CD14-positive monocyte (primary cell): ENCODE measurements at regions not wholly inside any gene's neighbourhood (a gene's known extent, or its start where the extent isn't known, plus 50 kb on each side); places are given as distances from the start of the nearest gene placed in this dataset.

ENCODE experiments used
- DNase-seq, 3 donors: peaks; one replicate each; pipeline ENCODE4 v3.0.0-alpha.2; 2011 to 2022
- H2AFZ ChIP-seq: 2 replicates; pipeline ENCODE4 v1.6.0; 2012; ENCODE audit warnings: mild to moderate bottlenecking, low read depth, low read length, inconsistent platforms; ENCODE audit not compliant: insufficient read depth, poor library complexity, severe bottlenecking
- H3K27ac ChIP-seq, 2 donors: 1 replicate in 1 of 2; 2 replicates in 1 of 2; pipeline ENCODE4 v1.5.1; 2012 to 2013; ENCODE audit warnings: low read length in 2 of 2, control low read depth in 1 of 2, inconsistent platforms in 1 of 2, low read depth in 1 of 2, mild to moderate bottlenecking in 1 of 2
- H3K27me3 ChIP-seq, 2 donors: one replicate each; pipeline versions ENCODE4 v1.6.0 to v1.6.1; 2011 to 2013; ENCODE audit warnings: low read length in 2 of 2; ENCODE audit not compliant: control insufficient read depth in 2 of 2, insufficient read depth in 2 of 2
- H3K36me3 ChIP-seq, 2 donors: replicated peaks in 1 of 2; 1 replicate in 1 of 2; 2 replicates in 1 of 2; pipeline versions ENCODE4 v1.5.1 to v1.6.1; 2012 to 2013; ENCODE audit warnings: low read length in 2 of 2, control low read depth in 1 of 2, inconsistent platforms in 1 of 2, mild to moderate bottlenecking in 1 of 2; ENCODE audit not compliant: insufficient read depth in 2 of 2, control insufficient read depth in 1 of 2
- H3K4me1 ChIP-seq, 2 donors: 1 replicate in 1 of 2; 2 replicates in 1 of 2; pipeline versions ENCODE4 v1.5.1 to v1.6.1; 2012 to 2013; ENCODE audit warnings: low read length in 2 of 2, control low read depth in 1 of 2, inconsistent platforms in 1 of 2, mild to moderate bottlenecking in 1 of 2, moderate library complexity in 1 of 2; ENCODE audit not compliant: insufficient read depth in 2 of 2, control insufficient read depth in 1 of 2
- H3K4me2 ChIP-seq: replicated peaks from 2 replicates; pipeline ENCODE3; 2012; ENCODE audit warnings: low read length, moderate library complexity, mild to moderate bottlenecking; ENCODE audit not compliant: poor library complexity, severe bottlenecking; ENCODE audit errors: extremely low read depth
- H3K4me3 ChIP-seq, 3 experiments: fragments of 200-600 bp in 1 of 3; sonication (generic) in 1 of 3; replicated peaks in 1 of 3; 1 replicate in 2 of 3; 2 replicates in 1 of 3; pipeline ENCODE4 v1.5.1; 2011 to 2013; ENCODE audit warnings: low read length in 3 of 3, mild to moderate bottlenecking in 3 of 3, control low read depth in 2 of 3, low read depth in 2 of 3, inconsistent platforms in 1 of 3, moderate library complexity in 1 of 3
- H3K79me2 ChIP-seq: 2 replicates; pipeline ENCODE4 v1.6.0; 2012; ENCODE audit warnings: mild to moderate bottlenecking, control low read depth, inconsistent platforms, low read length, moderate library complexity; ENCODE audit not compliant: insufficient read depth
- H3K9ac ChIP-seq: 2 replicates; pipeline ENCODE4 v1.6.0; 2017; ENCODE audit warnings: low read length, mild to moderate bottlenecking; ENCODE audit not compliant: insufficient read depth, poor library complexity, severe bottlenecking
- H3K9me3 ChIP-seq, 2 donors: replicated peaks in 1 of 2; 1 replicate in 1 of 2; 2 replicates in 1 of 2; pipeline versions ENCODE4 v1.5.1 to v1.6.1; 2012 to 2013; ENCODE audit warnings: low read length in 2 of 2, control low read depth in 1 of 2; ENCODE audit not compliant: control insufficient read depth in 1 of 2, insufficient read depth in 1 of 2
- H4K20me1 ChIP-seq: 2 replicates; pipeline ENCODE4 v1.6.0; 2012; ENCODE audit warnings: mild to moderate bottlenecking, low read length, control low read depth, moderate library complexity; ENCODE audit not compliant: insufficient read depth
- H3K27ac Mint-ChIP-seq, 7 donors: one replicate each; pipeline ENCODE4 v1.8.0; 2020; ENCODE audit warnings: mild to moderate bottlenecking in 7 of 7, mixed read lengths in 7 of 7, moderate library complexity in 6 of 7, inconsistent platforms in 2 of 7
- H3K27me3 Mint-ChIP-seq, 3 donors: one replicate each; pipeline ENCODE4 v1.8.0; 2021 to 2022; ENCODE audit warnings: low read depth in 3 of 3, mild to moderate bottlenecking in 3 of 3, mixed read lengths in 3 of 3, moderate library complexity in 3 of 3, inconsistent platforms in 1 of 3
- H3K36me3 Mint-ChIP-seq, 2 donors: one replicate each; pipeline ENCODE4 v1.8.0; 2020; ENCODE audit warnings: mixed read lengths in 2 of 2, inconsistent platforms in 1 of 2, mild to moderate bottlenecking in 1 of 2
- H3K4me1 Mint-ChIP-seq: one replicate; pipeline ENCODE4 v1.8.0; 2020; ENCODE audit warnings: mild to moderate bottlenecking, mixed read lengths
- H3K4me3 Mint-ChIP-seq, 2 donors: one replicate each; pipeline ENCODE4 v1.8.0; 2020; ENCODE audit warnings: mild to moderate bottlenecking in 2 of 2, mixed read lengths in 2 of 2, moderate library complexity in 1 of 2
- H3K9me3 Mint-ChIP-seq, 7 donors: one replicate each; pipeline ENCODE4 v1.8.0; 2020 to 2022; ENCODE audit warnings: mixed read lengths in 7 of 7, mild to moderate bottlenecking in 6 of 7, moderate library complexity in 6 of 7, inconsistent platforms in 2 of 7
- WGBS: methylation state at CpG from one replicate; pipeline ENCODE4 v1.1.5; 2013; ENCODE audit warnings: missing lambda C conversion rate; ENCODE audit not compliant: insufficient coverage; 5-methylcytosine and 5-hydroxymethylcytosine counted together
- intact Hi-C, 2 donors: fragments of 100-400 bp; cut with micrococcal nuclease; formaldehyde crosslinking; loops; one replicate each; pipeline versions ENCODE4 v1.15.0 to v1.15.1; 2023
- TF ChIP-seq, protein P1 (sequence below): fragments of 200-600 bp; IDR thresholded peaks from one replicate; pipeline ENCODE4 v1.8.0; 2022; ENCODE audit warnings: antibody characterized with exemption, mild to moderate bottlenecking

DNA sequence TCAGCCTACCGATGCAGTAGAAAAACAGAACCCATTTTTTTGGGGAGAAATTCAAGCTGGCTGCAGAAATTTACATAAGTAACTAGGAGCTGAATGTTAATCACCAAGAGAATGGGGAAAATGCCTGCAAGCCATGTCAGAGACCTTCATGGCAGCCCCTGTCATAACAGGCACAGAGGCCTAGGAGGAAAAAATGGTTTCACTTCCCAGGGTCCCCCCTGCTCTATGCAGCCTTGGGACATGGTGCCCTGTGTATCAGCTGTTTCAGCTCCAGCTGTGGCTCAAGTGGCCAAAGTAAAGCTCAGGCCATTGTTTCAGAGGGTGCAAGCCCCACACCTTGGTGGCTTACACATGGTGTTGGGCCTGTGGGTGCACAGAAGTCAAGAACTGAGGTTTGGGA is 842.5 kb downstream of the FLRT2 start:
- Mint-ChIP-seq H3K9me3 (peaks cover 12 to 29% (median 16%) of the 10 kb centered on the region in 7 donors), H3K4me3 (no peak overlapping the region), H3K27ac (no peak overlapping the region), H3K27me3 (peaks cover 0 to 2% (median 0%) of the 10 kb centered on the region in 3 donors), H3K4me1 (no peaks in the 10 kb centered on the region), H3K36me3 (no peaks in the 10 kb centered on the region)
- Histone ChIP-seq H2AFZ (no peak overlapping the region), H3K79me2 (no peaks in the 10 kb centered on the region), H3K9ac (no peak overlapping the region), H3K4me3 (no peak overlapping the region), H3K4me2 (no peak overlapping the region), H4K20me1 (no peaks in the 10 kb centered on the region), H3K9me3 (peaks cover 17% of the 10 kb centered on the region in 2 donors), H3K36me3 (no peaks in the 10 kb centered on the region), H3K27me3 (no peaks in the 10 kb centered on the region), H3K4me1 (no peaks in the 10 kb centered on the region), H3K27ac (no peak overlapping the region)
- TF ChIP-seq, protein P1, sequence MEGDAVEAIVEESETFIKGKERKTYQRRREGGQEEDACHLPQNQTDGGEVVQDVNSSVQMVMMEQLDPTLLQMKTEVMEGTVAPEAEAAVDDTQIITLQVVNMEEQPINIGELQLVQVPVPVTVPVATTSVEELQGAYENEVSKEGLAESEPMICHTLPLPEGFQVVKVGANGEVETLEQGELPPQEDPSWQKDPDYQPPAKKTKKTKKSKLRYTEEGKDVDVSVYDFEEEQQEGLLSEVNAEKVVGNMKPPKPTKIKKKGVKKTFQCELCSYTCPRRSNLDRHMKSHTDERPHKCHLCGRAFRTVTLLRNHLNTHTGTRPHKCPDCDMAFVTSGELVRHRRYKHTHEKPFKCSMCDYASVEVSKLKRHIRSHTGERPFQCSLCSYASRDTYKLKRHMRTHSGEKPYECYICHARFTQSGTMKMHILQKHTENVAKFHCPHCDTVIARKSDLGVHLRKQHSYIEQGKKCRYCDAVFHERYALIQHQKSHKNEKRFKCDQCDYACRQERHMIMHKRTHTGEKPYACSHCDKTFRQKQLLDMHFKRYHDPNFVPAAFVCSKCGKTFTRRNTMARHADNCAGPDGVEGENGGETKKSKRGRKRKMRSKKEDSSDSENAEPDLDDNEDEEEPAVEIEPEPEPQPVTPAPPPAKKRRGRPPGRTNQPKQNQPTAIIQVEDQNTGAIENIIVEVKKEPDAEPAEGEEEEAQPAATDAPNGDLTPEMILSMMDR, result no peak
- no peak for DNase-seq
- intact Hi-C loops, result no loop called here
- 83% methylated on average over 1 of the region's 1 CpG for WGBS

DNA sequence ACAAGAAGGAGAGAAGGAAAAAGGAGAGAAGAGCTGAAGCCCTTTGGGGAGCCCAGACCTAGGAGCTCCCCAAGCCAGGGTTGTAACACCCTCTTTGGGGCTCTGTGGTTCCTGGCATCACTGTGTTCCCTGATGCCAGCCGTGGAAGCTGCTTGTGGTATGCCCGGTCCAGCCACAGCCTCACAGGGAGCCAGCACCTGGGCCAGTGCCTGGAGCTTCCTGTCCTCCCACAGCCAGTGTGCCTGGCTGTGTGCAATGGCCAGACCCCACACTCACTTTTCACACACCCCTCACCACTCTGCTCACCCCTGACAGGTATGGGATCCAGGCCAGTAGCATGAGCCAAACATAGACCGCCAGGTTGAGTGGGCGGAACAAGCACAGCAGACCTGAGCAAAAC is 834.7 kb downstream of the FLRT2 start:
- intact Hi-C loops, result no loop called here
- H3K27me3 ChIP-seq, result no peaks in the 10 kb centered on the region
- no peak overlapping the region for H3K4me2 ChIP-seq
- WGBS, result 100% methylated on average over 3 of the region's 4 CpGs
- H3K79me2 ChIP-seq, result no peaks in the 10 kb centered on the region
- H3K4me1 ChIP-seq, result no peaks in the 10 kb centered on the region
- no peaks in the 10 kb centered on the region for H3K36me3 ChIP-seq
- Mint-ChIP-seq H3K27ac (no peak overlapping the region), H3K36me3 (no peaks in the 10 kb centered on the region), H3K27me3 (peaks cover 0 to 1% (median 0%) of the 10 kb centered on the region in 3 donors), H3K9me3 (peaks cover 4 to 25% (median 12%) of the 10 kb centered on the region in 7 donors), H3K4me1 (no peaks in the 10 kb centered on the region), H3K4me3 (no peak overlapping the region)
- no peaks in the 10 kb centered on the region for H4K20me1 ChIP-seq
- TF ChIP-seq, protein P1, result no peak
- no peak overlapping the region for H3K4me3 ChIP-seq
- H3K9ac ChIP-seq, result no peak overlapping the region
- H3K27ac ChIP-seq, result no peak overlapping the region
- DNase-seq, result no peak
- peaks cover 13 to 22% of the 10 kb centered on the region in 2 donors for H3K9me3 ChIP-seq
- H2AFZ ChIP-seq, result no peak overlapping the region
